G401.6 (cell line): ENCODE measurements at regions not wholly inside any gene's neighbourhood (a gene's known extent, or its start where the extent isn't known, plus 50 kb on each side); places are given as distances from the start of the nearest gene placed in this dataset.

Experiments
- FAIRE-seq: peaks from 2 replicates; lab custom pipeline; 2012; peaks lifted over from hg19 to GRCh38; lab: Jason Lieb, UNC

DNA sequence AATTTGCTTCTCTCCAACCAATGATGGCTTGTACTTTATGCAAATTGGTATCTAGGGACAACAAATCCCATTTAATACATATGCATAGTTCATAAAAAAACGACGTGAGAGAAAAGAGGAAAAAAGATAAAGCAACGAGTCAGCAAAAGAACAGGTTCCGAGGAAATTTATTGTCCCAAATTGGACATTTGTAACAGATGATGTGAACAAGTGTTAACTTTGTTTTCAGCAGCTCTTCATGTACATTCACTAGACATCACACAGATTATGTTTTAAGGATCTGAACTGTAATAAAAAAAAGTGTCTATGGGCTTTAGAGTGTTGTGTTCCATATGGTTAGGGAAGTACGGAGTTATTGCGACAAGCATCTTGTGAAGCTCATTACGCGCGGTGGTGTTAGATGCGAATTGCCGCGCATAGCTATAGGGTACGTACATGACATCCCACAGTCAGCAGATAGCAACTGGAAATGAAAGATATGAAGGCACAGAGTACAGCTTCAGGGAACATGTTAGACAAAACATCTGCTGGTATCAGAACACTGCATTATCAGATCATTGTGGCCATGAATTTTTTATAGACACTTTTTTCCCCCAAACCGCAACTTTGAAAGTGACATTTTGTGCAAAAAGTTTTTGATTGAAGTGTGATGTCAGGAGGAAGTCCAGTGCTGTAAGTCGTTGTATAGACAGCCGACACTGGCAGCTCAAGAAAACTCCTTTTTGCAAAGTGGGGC lies 1073.1 kb upstream of the FANCL start:
- no peak for FAIRE-seq

DNA sequence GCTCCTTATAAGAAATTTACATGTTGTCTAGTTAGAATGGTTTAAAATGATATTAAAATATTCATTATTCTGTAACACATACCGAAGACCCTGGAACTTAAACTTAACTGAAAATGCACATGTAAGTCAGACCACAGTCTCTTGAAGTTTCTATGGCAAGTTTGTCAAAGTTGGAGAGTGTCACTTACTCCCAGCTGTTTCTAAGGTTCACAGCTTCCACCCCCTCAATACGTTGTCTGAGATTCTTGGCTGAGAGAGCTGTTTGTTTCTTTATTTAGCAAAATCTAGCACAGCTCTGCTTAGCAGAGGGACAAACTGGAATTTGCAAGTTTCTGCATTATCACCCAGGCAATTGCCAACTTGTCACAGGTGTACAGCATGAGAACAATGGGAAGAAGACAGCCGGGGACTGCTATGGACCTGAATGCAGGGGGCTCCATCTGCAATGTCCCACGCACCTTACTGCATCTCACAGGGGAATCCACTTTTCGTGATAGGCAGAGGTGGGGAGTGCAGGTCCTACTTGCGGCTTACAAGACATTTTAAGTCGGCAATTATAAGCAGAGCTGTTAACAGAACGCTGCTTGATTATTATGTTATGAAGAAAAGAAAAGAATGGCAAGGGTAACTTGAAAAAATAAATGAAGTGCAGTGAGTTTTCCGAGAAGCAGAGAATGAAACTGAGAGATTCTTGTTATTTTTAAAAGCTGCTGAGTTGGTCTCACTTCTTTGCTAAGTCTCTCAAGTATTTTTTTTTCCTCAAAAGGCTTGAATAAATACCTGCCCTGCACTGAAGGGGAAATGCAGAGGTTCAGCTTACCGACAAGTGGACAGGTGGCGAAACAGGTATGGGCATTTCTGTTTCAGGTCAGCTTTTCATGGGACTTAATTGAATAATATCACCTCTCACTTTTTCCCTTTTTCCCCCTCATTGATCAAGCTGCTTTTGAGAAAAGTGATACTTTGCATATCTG lies 1072.1 kb upstream of the FANCL start:
- FAIRE-seq: no peak

DNA sequence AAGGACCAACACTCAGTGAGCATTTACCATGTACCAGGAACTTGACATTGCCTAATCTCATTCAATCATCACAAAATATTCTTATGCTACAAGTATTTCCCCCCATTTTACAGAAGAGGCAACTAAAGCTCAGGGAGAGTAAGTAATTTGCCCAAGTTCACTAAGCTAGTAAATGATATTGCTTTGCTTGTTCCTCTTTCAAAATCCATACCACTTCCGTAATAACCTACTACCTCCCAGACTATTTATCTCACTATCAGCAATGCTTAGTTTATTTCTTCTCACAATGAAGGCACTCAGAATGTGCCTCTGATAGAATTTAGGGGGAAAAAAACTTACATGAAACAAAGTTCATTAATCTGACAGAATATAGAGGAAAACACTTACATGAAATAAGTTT lies 1070.9 kb upstream of the FANCL start:
- no peak for FAIRE-seq

DNA sequence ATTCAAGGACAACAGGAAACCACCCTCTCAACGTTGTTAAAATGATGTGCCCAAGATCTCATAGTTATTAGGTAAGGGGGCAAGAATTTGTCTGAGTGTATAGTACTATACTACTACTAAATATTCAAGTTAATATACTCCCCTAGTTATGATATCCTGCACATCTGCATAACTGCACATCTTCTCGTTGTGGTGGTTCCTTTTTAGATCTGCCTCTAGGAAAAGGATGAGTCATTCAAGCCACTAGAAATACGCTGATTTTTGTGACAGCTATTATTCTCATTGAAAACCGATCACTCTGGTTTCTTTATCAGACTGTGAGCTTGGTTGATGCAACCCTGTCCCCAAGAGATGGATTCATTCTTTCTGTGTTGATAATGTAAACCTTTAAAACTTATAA lies 1067.0 kb upstream of the FANCL start:
- no peak for FAIRE-seq

DNA sequence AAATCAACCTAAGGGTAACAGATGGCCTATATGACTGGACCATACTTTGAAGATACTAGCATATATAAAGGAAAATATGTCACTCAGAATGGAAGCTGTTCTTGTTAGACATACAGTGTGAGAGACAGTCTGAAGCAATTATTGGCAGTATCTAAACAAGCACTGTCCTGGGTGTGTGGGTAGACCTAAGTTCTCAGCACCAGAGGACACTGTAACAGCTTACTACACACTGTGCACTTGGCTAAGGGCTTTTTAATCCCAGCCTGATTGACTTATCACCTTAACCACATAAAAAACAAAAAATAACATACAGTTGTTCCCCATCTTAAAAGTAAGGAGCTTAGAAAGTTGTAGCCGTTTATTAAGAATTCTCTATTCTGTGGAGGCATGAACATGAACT lies 1066.1 kb upstream of the FANCL start:
- no peak for FAIRE-seq

DNA sequence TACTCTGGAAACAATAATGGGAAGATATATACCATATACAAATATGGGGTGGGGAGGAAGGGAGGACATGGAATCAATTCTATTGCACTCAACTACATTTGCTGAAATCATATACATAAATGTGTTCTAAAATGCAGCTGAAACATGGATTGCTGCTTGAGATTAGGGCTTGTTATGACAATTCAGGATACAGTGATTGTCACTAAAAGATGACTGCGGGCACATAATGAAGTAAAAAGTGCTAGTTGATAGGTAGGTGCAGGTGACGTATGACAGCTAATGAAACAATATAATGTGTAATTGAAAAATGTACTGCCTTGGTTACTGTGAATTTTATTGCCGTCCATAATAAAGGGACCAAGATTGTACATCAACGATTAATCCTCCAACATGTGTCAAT lies 1062.1 kb upstream of the FANCL start:
- FAIRE-seq: no peak

DNA sequence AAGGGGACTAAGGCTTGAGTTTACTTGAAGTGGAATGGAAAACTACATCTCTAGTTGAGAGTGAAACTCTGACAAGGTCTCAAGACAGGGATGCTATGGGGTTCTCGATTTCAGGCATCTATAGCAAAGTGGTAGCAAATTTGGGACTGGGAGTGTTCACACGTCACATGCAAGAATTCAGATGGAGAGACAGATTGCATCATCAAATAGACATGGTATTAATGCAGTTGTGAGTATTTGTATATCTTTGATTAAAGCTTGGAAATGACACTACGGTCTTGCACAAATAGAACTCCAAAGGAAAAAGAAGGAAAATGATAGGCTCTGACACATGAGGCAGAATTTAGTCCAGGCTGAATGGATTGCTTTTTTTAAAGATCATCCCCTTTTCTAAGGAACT lies 1061.6 kb upstream of the FANCL start:
- FAIRE-seq: no peak

DNA sequence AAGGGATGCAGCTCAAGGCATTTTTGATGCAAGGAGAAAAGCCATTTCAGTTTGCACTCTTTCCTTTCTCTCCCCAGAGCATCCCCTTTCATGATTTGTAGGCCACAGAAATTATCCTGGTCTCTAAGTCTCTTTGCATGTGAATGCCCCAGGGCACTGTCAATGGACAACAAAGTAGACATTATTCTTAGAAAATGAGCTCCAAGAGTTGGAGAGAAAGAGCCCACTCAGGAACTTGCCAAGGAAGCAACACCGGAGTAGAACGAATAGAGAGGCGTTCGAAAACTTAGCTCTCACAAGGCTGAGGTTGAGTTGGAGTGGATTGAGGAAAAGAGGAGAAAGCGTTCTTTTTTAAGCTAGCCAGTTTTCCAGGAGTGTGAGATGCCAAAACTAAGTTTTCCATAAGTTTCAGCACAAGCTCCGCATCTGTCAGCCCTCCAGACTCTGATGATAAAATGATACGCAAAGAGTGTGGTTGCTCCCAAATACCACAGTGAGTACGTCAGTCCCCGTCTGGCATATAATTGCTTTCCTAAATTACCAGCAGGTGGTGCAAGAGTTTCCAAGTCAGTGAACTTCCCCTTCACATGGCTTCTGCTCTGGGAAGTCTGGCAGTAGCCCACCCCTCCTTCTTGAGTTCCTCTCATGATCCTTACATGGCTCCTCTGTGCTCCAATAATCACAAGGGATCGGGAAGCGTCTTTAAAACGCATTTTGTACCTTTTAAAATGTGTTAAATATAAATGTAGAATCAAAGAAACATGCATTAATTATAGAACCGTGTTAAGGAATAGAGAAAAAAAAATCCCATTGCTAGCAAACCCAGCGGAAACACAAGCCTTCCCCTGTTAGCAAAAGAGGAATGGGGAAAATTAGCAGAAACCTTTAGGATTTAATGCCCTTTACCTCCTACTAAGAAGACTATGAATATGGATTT lies 1060.6 kb upstream of the FANCL start:
- no peak for FAIRE-seq

DNA sequence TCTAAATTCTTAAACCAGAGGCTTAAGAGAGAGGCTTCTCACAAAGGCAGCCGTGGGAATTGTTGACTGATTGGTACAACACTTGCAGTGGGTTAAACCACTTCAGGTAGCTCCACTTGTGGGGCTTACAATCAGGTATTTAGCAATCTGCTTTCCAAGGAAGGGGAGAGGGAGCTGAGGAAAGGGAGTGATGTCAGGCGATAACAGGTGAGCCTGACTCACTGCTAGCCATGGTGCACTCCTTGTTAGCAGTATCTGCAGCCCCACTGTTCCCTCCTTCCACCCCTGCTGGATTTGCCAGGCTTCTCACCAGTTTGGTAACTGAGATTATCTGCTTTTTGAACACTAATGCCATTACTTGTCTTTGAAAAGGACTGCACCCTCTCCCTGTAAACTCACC lies 1056.7 kb upstream of the FANCL start:
- no peak for FAIRE-seq

DNA sequence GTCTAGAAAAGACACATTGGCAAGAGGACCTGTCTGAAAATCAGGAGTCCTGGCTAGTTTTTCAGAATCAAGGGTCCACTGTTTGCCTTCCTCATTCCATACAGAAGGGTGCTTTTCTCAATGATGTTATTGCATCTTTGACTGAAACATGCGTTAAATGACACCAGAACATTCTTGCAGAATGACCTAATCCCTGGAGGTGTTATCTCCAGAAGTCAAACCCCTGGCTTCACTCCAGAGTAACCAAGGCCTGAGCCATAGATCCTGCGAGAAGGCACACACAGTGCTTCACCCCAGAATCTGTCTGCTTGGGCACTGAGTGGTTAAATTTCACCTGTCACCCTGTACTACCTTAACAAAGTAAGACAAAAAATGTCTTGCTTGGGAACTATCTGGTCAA lies 1055.2 kb upstream of the FANCL start:
- FAIRE-seq: no peak

DNA sequence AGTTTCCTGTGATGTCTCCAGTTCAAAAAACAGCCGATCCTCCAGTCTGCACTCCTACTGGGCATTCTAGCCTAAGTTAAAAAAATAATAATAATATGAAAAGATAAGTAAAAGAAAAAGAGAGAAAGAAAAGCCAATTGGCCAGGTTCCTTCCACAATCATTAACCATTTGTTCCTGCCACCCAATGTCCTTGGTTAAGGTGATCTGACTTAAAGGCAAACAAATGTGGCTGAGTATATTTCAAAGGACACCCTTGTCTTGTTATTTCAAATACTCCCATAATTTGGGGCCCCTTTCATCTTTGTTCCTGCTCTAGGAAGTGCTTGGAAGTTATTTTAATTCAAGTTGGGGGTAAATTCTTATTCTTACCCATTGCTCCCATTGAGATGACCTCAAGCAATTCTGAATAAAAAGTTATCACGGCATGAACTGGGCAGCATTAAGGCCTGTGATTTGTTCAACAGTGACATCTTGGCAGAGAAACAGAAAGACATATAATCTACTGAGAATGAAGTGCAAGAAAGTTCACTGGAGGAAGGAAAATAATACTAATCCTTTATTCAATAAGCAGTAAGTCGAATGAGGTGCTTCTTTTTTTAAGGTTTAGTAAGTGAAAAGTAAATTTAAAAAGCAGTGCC lies 1054.5 kb upstream of the FANCL start:
- no peak for FAIRE-seq

DNA sequence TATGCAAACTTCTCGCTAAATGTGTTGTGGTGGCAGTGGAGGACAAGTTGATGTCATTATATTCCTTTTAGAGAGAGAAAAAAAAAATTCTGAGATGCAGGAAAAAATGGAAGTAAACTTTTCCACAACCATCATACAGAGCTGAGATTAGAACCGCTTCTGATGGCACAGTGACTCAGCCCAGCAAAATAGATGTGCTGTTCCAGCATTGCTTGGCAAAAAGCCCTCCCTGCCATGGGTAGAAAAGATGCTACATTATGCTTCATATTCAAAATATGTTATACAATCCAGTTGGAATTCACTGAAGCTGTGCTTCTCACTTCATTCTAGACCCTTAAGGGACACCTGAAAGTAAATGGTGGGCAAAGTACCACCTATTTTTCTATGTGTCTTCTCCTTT lies 1047.6 kb upstream of the FANCL start:
- no peak for FAIRE-seq

DNA sequence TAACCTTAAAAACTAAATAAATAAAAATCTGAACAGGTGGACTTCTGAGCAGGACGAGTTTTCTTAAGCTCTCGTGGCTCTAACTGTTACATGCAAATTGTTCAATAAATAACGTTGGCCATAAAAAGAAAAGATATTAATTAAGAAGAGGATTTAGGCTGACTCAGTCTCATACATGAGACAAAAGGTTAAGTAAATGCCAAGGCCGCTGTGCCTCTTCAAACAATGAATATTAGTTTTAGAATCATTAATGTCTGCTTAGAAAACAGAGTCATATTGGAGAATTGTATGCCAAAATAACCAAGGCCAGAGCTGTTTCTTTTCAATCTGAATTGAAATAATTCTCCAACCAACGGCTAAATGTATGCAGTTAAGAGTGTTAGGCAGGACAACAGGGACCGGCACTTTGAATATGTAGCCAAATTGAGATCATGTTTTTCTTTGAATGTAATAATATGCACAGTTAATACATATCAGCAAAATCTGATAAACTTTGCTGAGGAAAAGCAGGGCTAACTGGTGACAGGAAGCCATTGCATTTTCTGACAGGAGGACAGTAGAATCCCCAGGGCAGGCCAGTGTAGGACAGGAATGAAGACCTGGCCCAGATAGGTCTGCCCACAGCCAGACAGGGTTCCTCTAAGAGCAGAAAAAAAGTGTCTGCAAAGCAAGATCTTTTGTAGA lies 1041.4 kb upstream of the FANCL start:
- FAIRE-seq: no peak

DNA sequence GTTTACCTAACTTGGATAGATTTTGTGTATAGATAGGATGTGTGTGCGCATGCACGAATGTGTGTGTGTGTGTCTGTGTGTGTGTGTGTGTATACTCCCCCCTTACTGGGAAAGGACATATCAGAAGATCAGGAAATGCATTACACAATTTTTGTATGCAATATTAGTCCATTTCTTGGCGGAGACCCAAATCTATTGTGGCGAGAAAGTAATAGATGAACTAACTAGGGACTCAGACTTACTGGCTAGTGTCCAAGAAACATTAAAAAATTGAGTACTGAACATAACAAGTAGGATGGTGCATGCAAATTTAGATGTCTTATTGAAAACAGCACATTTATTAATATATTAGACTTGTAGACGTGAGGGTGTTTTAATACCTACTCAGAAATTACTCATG lies 1036.5 kb upstream of the FANCL start:
- FAIRE-seq: no peak

DNA sequence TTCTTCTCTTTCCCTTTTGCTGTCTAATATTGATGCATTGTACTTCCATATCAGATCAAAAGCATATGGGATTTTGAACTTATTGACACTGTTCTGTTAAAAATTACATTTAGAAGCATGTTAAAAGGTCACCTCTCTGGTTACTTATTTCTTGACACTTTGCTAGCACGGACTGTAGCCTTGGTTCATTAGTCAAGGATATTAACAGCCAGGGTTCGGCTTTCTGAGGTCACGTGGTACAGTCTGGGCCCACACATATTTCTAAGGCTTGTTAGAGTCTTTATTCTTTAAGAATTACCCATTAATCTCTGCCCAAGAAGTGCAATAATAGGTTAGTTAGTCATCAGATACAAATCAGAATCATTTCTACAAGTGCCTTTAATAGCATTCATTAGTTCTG lies 1035.8 kb upstream of the FANCL start:
- no peak for FAIRE-seq

DNA sequence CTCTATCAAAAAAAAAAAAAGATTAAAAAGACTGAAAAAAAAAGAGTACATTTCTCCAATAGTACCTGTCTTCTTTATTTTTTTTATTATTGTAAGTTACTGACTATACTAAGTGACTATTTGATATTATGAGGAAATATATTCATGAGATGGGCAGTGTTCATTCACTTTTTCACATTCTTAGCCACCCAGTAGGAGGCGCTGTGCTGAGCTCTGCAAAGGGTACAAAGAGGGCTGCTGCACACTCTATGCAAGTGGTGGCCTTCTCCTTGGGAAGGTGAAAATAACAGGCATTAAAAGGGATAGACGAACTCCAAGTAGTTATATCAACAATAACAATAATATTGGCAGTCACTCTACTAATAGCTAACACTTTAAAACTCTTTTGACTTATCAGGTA lies 1034.9 kb upstream of the FANCL start:
- no peak for FAIRE-seq

DNA sequence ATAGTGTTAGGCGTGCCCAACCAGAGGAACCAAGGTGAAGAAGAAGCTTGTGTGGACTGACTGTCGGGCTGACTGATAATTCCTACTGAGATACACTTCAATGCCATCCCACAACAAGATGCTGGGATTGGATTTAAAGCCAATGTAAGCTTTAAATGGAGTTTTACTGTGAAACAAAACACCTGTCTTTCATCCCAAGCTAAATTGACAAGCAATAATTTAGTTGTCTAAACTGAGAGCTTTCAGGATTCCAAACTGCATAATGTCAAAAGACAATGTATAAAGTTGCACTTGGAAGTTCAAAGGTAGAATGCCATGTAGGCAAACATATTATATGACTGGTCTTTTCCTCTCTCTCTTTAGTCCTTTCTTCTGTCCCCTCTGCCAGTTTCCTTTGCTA lies 1025.3 kb upstream of the FANCL start:
- FAIRE-seq: no peak

DNA sequence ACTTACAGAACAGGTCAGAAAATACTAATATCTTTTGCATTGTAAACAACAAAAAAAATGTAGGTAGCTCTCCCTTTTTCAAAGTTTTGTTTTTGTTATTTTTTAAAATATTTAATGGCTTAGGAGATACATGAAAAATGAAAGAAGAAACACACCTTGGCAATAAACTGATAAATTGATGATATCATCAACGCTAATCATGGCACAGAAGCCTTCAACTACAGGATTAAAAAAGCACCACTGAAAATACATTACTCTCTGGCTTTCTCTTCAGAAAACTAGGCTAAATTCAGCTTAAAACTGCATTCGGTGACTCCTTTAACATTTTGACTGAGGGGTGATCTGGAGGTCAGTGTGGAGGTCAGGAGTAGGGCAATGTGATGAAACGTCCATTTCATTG lies 1018.8 kb upstream of the FANCL start:
- FAIRE-seq: no peak

DNA sequence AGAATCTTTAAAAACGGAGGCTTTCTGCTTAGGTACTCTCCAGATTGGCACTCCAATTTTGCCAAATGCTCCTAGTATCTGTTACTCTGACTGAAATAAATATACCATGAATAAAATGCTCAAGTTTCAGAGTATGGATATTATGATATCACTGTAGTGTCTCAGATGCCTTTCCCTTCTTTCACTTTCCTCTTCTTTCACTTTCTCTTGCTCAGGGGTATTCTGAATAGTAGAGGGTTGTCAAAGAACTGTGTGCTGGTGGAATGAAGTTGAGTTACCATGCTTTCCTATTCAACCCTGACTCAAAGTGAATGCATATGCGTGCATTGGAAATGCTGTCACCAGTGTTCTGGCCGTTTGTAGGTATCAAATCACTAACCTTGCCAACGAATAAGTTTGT lies 1015.2 kb upstream of the FANCL start:
- no peak for FAIRE-seq

DNA sequence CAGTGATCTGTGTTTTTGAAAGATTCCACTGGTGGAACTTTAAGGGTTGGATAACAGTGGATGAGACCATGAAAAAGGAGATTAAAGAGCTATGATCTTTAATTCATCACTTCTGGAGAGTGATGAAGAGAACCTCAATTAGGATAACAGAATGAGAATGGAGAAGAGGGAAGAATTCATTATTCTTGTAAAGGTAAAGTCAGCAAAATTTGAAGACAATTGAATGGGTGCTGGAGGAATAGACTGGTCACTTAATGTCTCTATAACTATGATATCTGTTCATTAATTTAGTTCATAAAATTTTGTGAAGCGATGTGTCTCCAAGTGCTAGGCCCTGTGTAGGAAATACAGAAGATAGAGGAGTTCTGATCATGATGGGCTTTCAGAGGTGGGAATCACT lies 1013.2 kb upstream of the FANCL start:
- no peak for FAIRE-seq

DNA sequence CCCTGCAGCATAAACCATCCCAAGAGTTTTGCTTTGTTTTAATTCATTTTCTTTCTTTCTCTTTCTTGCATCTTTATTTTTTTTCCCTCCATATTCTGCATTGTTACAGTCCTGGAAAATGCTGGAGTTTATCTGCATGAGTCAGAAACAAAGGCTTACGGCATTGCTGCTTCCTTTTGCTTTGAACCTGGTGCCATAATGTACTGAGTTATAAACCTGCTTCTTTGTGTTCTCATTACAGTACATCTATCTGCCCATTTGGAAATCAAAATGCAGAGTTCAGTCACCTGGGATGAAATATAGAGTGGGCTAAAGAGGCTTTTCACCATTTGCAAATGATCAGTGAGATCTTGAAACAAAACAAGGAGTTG lies 1009.2 kb upstream of the FANCL start:
- no peak for FAIRE-seq
